ENCODE measurements at regions not wholly inside any gene's neighbourhood (a gene's known extent, or its start where the extent isn't known, plus 50 kb on each side); places are given as distances from the start of the nearest gene placed in this dataset.
"Not testable (repeated sequence)": the region's sequence is repeated elsewhere in the genome, so short reads cannot be mapped to it uniquely, and the experiment has no call there.

DNA sequence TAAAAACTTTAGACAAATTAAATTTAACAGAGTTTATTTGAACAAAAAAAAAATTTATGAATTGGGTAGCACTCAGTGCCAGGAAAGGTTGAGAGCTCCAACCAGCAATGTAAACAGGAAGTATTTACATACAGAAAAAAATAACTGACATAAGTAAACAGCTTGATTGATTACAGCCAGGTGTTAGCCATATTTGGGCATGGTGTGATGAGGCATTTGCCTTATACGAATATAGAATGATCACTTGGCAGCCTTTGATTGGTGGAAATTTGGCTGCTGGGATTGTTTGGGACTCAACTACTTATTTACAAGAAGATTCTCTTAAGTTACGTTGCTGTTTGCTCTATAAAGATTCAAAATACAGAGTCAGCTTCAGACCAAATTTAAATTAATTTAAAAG lies 172.0 kb downstream of the ADAM29 start:
- no peaks in the 10 kb centered on the region for H3K27me3 ChIP-seq (replicated peaks; ENCODE audit: insufficient read depth, low read depth, low read length, poor library complexity)
- H3K27ac ChIP-seq (ENCODE audit: low read depth, low read length, poor library complexity, severe bottlenecking): no peak overlapping the region
- intact Hi-C loops (cut with micrococcal nuclease; ENCODE audit: unreplicated experiment): no loop called here
- H3K4me1 ChIP-seq (ENCODE audit: insufficient read depth, low read length, poor library complexity, severe bottlenecking): no peaks in the 10 kb centered on the region
- no peak for DNase-seq (ENCODE audit: low spot score)
- TF ChIP-seq, protein P1, sequence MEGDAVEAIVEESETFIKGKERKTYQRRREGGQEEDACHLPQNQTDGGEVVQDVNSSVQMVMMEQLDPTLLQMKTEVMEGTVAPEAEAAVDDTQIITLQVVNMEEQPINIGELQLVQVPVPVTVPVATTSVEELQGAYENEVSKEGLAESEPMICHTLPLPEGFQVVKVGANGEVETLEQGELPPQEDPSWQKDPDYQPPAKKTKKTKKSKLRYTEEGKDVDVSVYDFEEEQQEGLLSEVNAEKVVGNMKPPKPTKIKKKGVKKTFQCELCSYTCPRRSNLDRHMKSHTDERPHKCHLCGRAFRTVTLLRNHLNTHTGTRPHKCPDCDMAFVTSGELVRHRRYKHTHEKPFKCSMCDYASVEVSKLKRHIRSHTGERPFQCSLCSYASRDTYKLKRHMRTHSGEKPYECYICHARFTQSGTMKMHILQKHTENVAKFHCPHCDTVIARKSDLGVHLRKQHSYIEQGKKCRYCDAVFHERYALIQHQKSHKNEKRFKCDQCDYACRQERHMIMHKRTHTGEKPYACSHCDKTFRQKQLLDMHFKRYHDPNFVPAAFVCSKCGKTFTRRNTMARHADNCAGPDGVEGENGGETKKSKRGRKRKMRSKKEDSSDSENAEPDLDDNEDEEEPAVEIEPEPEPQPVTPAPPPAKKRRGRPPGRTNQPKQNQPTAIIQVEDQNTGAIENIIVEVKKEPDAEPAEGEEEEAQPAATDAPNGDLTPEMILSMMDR (conservative IDR thresholded peaks at IDR 0.05; ENCODE audit: low read depth, low read length): no peak
- no peak for TF ChIP-seq EZH2 (IDR thresholded peaks at IDR 0.05; ENCODE audit: borderline replicate concordance, low read depth, low read length, poor library complexity, severe bottlenecking)
- no peaks in the 10 kb centered on the region for H3K9me3 ChIP-seq (ENCODE audit: low read depth, low read length, poor library complexity, severe bottlenecking)
- ChIA-PET POLR2A (ENCODE audit: low non-redundant PET) (no interaction called here), CTCF (no interaction called here)
- no TSS peak for BruUV-seq (replicated peaks)
- no peaks in the 10 kb centered on the region for H3K36me3 ChIP-seq (ENCODE audit: insufficient read depth, low read length, poor library complexity, severe bottlenecking)
- no peak overlapping the region for H3K4me3 ChIP-seq (ENCODE audit: low read depth, low read length, poor library complexity, severe bottlenecking)

DNA sequence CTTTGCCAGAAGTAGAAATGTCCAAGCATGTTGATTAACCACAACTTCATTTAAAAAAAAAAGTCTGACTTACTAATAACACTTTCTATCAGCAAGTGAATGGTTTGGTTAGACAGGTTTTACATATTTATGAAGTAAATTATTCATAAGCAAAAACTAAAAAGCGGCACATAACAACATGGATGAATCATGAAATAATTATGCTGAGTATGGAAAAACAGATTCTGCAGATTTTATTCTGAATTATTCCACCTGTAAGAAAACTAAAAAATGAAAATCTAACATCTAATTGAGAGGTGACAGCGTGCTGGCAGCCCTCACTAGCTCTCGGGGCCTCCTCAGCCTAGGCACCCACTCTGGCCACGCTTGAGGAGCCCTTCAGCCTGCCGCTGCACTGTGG lies 173.5 kb downstream of the ADAM29 start:
- Histone ChIP-seq H3K9me3 (ENCODE audit: low read depth, low read length, poor library complexity, severe bottlenecking) (no peaks in the 10 kb centered on the region), H3K4me3 (ENCODE audit: low read depth, low read length, poor library complexity, severe bottlenecking) (no peak overlapping the region), H3K27me3 (replicated peaks; ENCODE audit: insufficient read depth, low read depth, low read length, poor library complexity) (no peaks in the 10 kb centered on the region), H3K4me1 (ENCODE audit: insufficient read depth, low read length, poor library complexity, severe bottlenecking) (no peaks in the 10 kb centered on the region), H3K27ac (ENCODE audit: low read depth, low read length, poor library complexity, severe bottlenecking) (no peak overlapping the region), H3K36me3 (ENCODE audit: insufficient read depth, low read length, poor library complexity, severe bottlenecking) (no peaks in the 10 kb centered on the region)
- POLR2A ChIA-PET (ENCODE audit: low non-redundant PET): no interaction called here
- TF ChIP-seq EZH2 (IDR thresholded peaks at IDR 0.05; ENCODE audit: borderline replicate concordance, low read depth, low read length, poor library complexity, severe bottlenecking): no peak
- TF ChIP-seq, protein P1 (conservative IDR thresholded peaks at IDR 0.05; ENCODE audit: low read depth, low read length): no peak
- intact Hi-C loops (cut with micrococcal nuclease; ENCODE audit: unreplicated experiment): no loop called here
- no TSS peak for BruUV-seq (replicated peaks)
- CTCF ChIA-PET: no interaction called here
- DNase-seq (ENCODE audit: low spot score): no peak

GRCh38 chr4:175092114-175092513 lies 174.0 kb downstream of the ADAM29 start:
- TF ChIP-seq EZH2 (IDR thresholded peaks at IDR 0.05; ENCODE audit: borderline replicate concordance, low read depth, low read length, poor library complexity, severe bottlenecking): no peak
- TF ChIP-seq, protein P1 (conservative IDR thresholded peaks at IDR 0.05; ENCODE audit: low read depth, low read length): no peak
- ChIA-PET CTCF (no interaction called here), POLR2A (ENCODE audit: low non-redundant PET) (no interaction called here)
- Histone ChIP-seq H3K9me3 (ENCODE audit: low read depth, low read length, poor library complexity, severe bottlenecking) (no peaks in the 10 kb centered on the region), H3K27me3 (replicated peaks; ENCODE audit: insufficient read depth, low read depth, low read length, poor library complexity) (no peaks in the 10 kb centered on the region), H3K36me3 (ENCODE audit: insufficient read depth, low read length, poor library complexity, severe bottlenecking) (no peaks in the 10 kb centered on the region), H3K27ac (ENCODE audit: low read depth, low read length, poor library complexity, severe bottlenecking) (no peak overlapping the region), H3K4me1 (ENCODE audit: insufficient read depth, low read length, poor library complexity, severe bottlenecking) (no peaks in the 10 kb centered on the region), H3K4me3 (ENCODE audit: low read depth, low read length, poor library complexity, severe bottlenecking) (no peak overlapping the region)
- intact Hi-C loops (cut with micrococcal nuclease; ENCODE audit: unreplicated experiment): no loop called here
- no TSS peak for BruUV-seq (replicated peaks)
- no peak for DNase-seq (ENCODE audit: low spot score)

- H3K27ac ChIP-seq (ENCODE audit: low read depth, low read length, poor library complexity, severe bottlenecking); H3K4me3 ChIP-seq (ENCODE audit: low read depth, low read length, poor library complexity, severe bottlenecking); CTCF ChIA-PET; H3K36me3 ChIP-seq (ENCODE audit: insufficient read depth, low read length, poor library complexity, severe bottlenecking); H3K4me1 ChIP-seq (ENCODE audit: insufficient read depth, low read length, poor library complexity, severe bottlenecking); DNase-seq (ENCODE audit: low spot score); H3K9me3 ChIP-seq (ENCODE audit: low read depth, low read length, poor library complexity, severe bottlenecking); H3K27me3 ChIP-seq (replicated peaks; ENCODE audit: insufficient read depth, low read depth, low read length, poor library complexity); intact Hi-C loops (cut with micrococcal nuclease; ENCODE audit: unreplicated experiment); BruUV-seq (replicated peaks): not testable (repeated sequence)
- POLR2A ChIA-PET (ENCODE audit: low non-redundant PET): interaction anchor here (0.6 kb wide), 1 partner anchor 90 kb away, joined by 3 read pairs; no protein-coding TSS in a partner anchor
Measured at GRCh38 chr4:175093055-175093454, 174.9 kb downstream of the ADAM29 start.
